Tibial nerve (tissue), 4 donors: ENCODE measurements at regions not wholly inside any gene's neighbourhood (a gene's known extent, or its start where the extent isn't known, plus 50 kb on each side); places are given as distances from the start of the nearest gene placed in this dataset.
"Not testable (repeated sequence)": the region's sequence is repeated elsewhere in the genome, so short reads cannot be mapped to it uniquely, and the experiment has no call there.

Experiments
- DNase-seq, 2 donors: peaks; one replicate each; pipeline ENCODE4 v3.0.0-alpha.2; 2019; ENCODE audit warnings: low spot score in 2 of 2
- H3K27ac ChIP-seq, 4 donors: fragments of 200-600 bp; sonication (generic) in 3 of 4; one replicate each; pipeline ENCODE4 v1.5.1; 2017 to 2019; ENCODE audit warnings: mild to moderate bottlenecking in 1 of 4
- H3K27me3 ChIP-seq, 2 donors: fragments of 200-600 bp; sonication (generic) in 1 of 2; one replicate each; pipeline versions ENCODE4 v1.5.1 to v1.6.0; 2017 to 2019
- H3K36me3 ChIP-seq, 3 donors: fragments of 200-600 bp; sonication (generic); one replicate each; pipeline ENCODE4 v1.5.1; 2018 to 2019
- H3K4me1 ChIP-seq, 4 donors: fragments of 200-600 bp; sonication (generic) in 3 of 4; one replicate each; pipeline ENCODE4 v1.5.1; 2017 to 2019
- H3K4me3 ChIP-seq, 4 donors: fragments of 200-600 bp; sonication (generic) in 3 of 4; one replicate each; pipeline ENCODE4 v1.5.1; 2017 to 2019; ENCODE audit warnings: mild to moderate bottlenecking in 1 of 4, moderate library complexity in 1 of 4
- H3K9me3 ChIP-seq, 4 donors: fragments of 200-600 bp; sonication (generic) in 3 of 4; one replicate each; pipeline ENCODE4 v1.5.1; 2017 to 2019
- EP300 ChIP-seq, 2 donors: sonication (generic); formaldehyde crosslinking; IDR thresholded peaks; one replicate each; pipeline ENCODE4 v1.6.1; 2017; ENCODE audit warnings: antibody characterized with exemption in 2 of 2, mild to moderate bottlenecking in 1 of 2
- POLR2A ChIP-seq, 2 donors: fragments of 450-650 bp; IDR thresholded peaks; one replicate each; pipeline ENCODE4 v1.6.1; 2017; ENCODE audit warnings: antibody characterized with exemption in 2 of 2, mild to moderate bottlenecking in 2 of 2, moderate library complexity in 2 of 2
- WGBS, 2 donors: methylation state at CpG; one replicate each; pipeline ENCODE4 v1.1.5; 2018; 5-methylcytosine and 5-hydroxymethylcytosine counted together
- TF ChIP-seq, protein P1 (sequence below), 5 experiments: fragments of 200-600 bp in 3 of 5; fragments of 450-650 bp in 2 of 5; sonication (generic) in 3 of 5; IDR thresholded peaks; one replicate each; pipeline ENCODE4 v1.5.1; 2016 to 2019; ENCODE audit warnings: antibody characterized with exemption in 5 of 5, mild to moderate bottlenecking in 3 of 5, moderate library complexity in 2 of 5

DNA sequence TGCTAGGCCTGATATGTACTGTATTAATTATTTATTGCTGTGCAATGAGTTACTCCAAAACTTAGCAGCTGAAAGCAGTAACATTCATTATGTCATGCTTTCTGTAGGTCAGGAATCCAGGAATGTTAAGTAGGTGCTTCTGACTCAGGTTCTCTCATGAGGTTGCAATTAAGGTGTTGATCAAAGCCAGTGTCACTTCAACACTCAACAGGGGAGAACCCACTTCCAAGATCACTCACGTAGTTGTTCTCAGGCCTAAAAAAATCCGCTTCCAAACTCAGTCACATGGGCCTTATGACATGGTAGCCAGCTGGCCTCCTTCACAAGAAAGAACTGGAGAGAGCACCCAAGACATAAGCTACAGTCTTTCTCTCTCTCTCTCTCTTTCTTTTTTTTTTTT, 211.1 kb upstream of the NBEA start:
- 81 to 98% methylated on average over 2 of the region's 2 CpGs for WGBS, 2 donors
- H3K27ac ChIP-seq: no peak overlapping the region
- no peak for DNase-seq
- TF ChIP-seq, protein P1, sequence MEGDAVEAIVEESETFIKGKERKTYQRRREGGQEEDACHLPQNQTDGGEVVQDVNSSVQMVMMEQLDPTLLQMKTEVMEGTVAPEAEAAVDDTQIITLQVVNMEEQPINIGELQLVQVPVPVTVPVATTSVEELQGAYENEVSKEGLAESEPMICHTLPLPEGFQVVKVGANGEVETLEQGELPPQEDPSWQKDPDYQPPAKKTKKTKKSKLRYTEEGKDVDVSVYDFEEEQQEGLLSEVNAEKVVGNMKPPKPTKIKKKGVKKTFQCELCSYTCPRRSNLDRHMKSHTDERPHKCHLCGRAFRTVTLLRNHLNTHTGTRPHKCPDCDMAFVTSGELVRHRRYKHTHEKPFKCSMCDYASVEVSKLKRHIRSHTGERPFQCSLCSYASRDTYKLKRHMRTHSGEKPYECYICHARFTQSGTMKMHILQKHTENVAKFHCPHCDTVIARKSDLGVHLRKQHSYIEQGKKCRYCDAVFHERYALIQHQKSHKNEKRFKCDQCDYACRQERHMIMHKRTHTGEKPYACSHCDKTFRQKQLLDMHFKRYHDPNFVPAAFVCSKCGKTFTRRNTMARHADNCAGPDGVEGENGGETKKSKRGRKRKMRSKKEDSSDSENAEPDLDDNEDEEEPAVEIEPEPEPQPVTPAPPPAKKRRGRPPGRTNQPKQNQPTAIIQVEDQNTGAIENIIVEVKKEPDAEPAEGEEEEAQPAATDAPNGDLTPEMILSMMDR (IDR thresholded peaks at IDR 0.05): no peak
- no peak for TF ChIP-seq POLR2A (IDR thresholded peaks at IDR 0.05)
- TF ChIP-seq EP300 (IDR thresholded peaks at IDR 0.05): no peak
- H3K9me3 ChIP-seq: no peaks in the 10 kb centered on the region
- no peaks in the 10 kb centered on the region for H3K27me3 ChIP-seq
- H3K4me1 ChIP-seq: peaks cover 0 to 14% (median 0%) of the 10 kb centered on the region in 4 donors
- no peak overlapping the region for H3K4me3 ChIP-seq
- H3K36me3 ChIP-seq: no peaks in the 10 kb centered on the region

GRCh38 chr13:34731486-34731885, 210.6 kb upstream of the NBEA start:
- 88 to 89% methylated on average over 4 of the region's 4 CpGs for WGBS, 2 donors
- Histone ChIP-seq H3K9me3 (no peaks in the 10 kb centered on the region), H3K27me3 (no peaks in the 10 kb centered on the region), H3K4me3 (no peak overlapping the region), H3K36me3 (no peaks in the 10 kb centered on the region), H3K4me1 (peaks cover 0 to 14% (median 0%) of the 10 kb centered on the region in 4 donors), H3K27ac (no peak overlapping the region)
- TF ChIP-seq, protein P1 (IDR thresholded peaks at IDR 0.05): no peak
- TF ChIP-seq EP300 (IDR thresholded peaks at IDR 0.05) (no peak), POLR2A (IDR thresholded peaks at IDR 0.05) (no peak)
- no peak for DNase-seq

- Histone ChIP-seq H3K4me1 (peaks cover 0 to 14% (median 0%) of the 10 kb centered on the region in 4 donors), H3K27ac (peak overlapping the region in 1 of 4 donors; percentile 46), H3K4me3 (no peak overlapping the region), H3K27me3 (no peaks in the 10 kb centered on the region), H3K36me3 (no peaks in the 10 kb centered on the region), H3K9me3 (no peaks in the 10 kb centered on the region)
- TF ChIP-seq EP300 (IDR thresholded peaks at IDR 0.05): peak in 1 of 2 donors; percentile 34
- TF ChIP-seq, protein P1 (IDR thresholded peaks at IDR 0.05): no peak
- 22 to 26% methylated on average over 3 of the region's 3 CpGs for WGBS, 2 donors
- DNase-seq: no peak
These were observed 208.3 kb upstream of the NBEA start for GRCh38 chr13:34733721-34734120.

GRCh38 chr13:34734932-34735331, 207.1 kb upstream of the NBEA start:
- Histone ChIP-seq H3K4me1 (peaks cover 0 to 14% (median 0%) of the 10 kb centered on the region in 4 donors), H3K27ac (peak overlapping the region in 1 of 4 donors; percentile 42), H3K36me3 (no peaks in the 10 kb centered on the region), H3K4me3 (no peak overlapping the region), H3K27me3 (no peaks in the 10 kb centered on the region), H3K9me3 (no peaks in the 10 kb centered on the region)
- WGBS, 2 donors: 56 to 76% methylated on average over 2 of the region's 2 CpGs
- no peak for TF ChIP-seq EP300 (IDR thresholded peaks at IDR 0.05)
- TF ChIP-seq, protein P1 (IDR thresholded peaks at IDR 0.05): no peak
- TF ChIP-seq POLR2A (IDR thresholded peaks at IDR 0.05): no peak
- DNase-seq: no peak

DNA sequence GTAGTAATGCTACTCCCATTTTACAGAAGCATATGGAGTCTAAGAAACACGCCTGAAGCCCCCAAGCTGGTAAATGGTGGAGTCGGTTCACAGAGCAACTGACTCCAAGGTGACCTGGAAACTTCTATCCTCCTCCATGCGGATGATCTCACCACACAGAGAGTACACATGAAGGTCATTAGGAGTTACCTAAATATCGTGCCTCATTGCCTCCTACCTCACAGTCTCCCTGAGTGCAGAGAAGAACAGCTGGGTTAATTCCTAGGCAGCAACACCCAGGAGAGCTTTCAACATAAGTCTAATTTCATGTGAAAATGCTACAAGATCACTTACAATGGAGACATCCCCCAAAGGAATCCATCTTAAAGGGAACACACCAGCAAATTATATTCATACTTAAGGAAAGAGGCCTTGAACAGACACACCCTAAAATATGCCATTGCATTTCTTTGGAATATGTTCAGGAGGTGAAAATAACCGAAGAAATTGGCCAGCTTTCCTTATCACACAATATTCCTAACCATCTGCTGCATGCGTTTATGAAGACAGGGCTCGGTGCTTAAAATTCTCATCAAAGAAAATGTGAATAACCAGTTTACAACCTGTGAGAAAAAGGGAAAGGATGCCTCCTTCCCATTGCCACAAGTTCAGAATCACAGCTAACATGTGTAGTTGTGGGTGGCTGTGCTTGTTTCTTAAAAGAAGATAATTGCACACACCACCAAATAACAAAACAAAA, 203.6 kb upstream of the NBEA start:
- WGBS, 2 donors: 60 to 68% methylated on average over 7 of the region's 7 CpGs
- Histone ChIP-seq H3K36me3 (no peaks in the 10 kb centered on the region), H3K4me1 (peaks cover 0 to 13% (median 0%) of the 10 kb centered on the region in 4 donors), H3K27ac (no peak overlapping the region), H3K27me3 (no peaks in the 10 kb centered on the region), H3K4me3 (no peak overlapping the region), H3K9me3 (no peaks in the 10 kb centered on the region)
- TF ChIP-seq, protein P1 (IDR thresholded peaks at IDR 0.05): no peak
- TF ChIP-seq POLR2A (IDR thresholded peaks at IDR 0.05): no peak
- no peak for TF ChIP-seq EP300 (IDR thresholded peaks at IDR 0.05)
- DNase-seq: no peak

DNA sequence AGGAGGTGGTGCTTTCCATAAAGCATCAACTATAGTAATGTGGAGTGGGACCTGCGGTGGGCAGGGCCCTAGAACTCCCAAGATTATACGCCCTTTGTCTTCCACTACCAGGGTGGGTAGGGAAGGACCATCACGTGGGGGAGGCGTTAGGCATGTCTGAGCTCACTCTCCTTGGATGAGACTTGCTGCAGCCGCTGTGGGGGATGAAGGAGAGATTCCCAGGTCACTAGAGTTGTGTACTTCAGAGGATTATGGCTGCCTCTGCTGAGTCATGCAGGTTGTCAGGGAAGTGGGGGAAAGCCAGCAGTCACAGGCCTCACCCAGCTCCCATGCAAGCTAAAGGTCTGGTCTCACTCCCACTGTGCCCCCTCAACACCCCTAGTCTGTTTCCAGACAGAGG, 195.0 kb upstream of the NBEA start:
- not testable (repeated sequence) for DNase-seq, H3K36me3 ChIP-seq, H3K27me3 ChIP-seq, H3K9me3 ChIP-seq, H3K4me3 ChIP-seq, H3K4me1 ChIP-seq, H3K27ac ChIP-seq
- WGBS, 2 donors: 86 to 93% methylated on average over 5 of the region's 5 CpGs
